HL-60/S4 (cell line): ENCODE measurements at regions not wholly inside any gene's neighbourhood (a gene's known extent, or its start where the extent isn't known, plus 50 kb on each side); places are given as distances from the start of the nearest gene placed in this dataset.
"Not testable (repeated sequence)": the region's sequence is repeated elsewhere in the genome, so short reads cannot be mapped to it uniquely, and the experiment has no call there.

Experiments used
- in situ Hi-C: fragments of 300-500 bp; cut with MboI; formaldehyde crosslinking; loops from 2 replicates; pipeline ENCODE4 v1.14.3; 2022; ENCODE audit warnings: low sequenced_read_pairs

GRCh38 chr2:48210189-48210588 is 104.3 kb upstream of the FOXN2 start:
- in situ Hi-C loops, result no loop called here

GRCh38 chr2:48213646-48214045 is 100.8 kb upstream of the FOXN2 start:
- in situ Hi-C loops, result no loop called here

- in situ Hi-C loops, result no loop called here
Measured at GRCh38 chr2:48218169-48218568, 96.3 kb upstream of the FOXN2 start.

GRCh38 chr2:48219234-48219554 is 95.3 kb upstream of the FOXN2 start:
- in situ Hi-C loops, result no loop called here

- in situ Hi-C loops, result no loop called here
Measured at GRCh38 chr2:48219555-48220436, 94.7 kb upstream of the FOXN2 start.

GRCh38 chr2:48220501-48220900 is 94.0 kb upstream of the FOXN2 start:
- in situ Hi-C loops, result no loop called here

GRCh38 chr2:48221846-48222516 is 92.5 kb upstream of the FOXN2 start:
- in situ Hi-C loops, result no loop called here

GRCh38 chr2:48227617-48228344 is 86.7 kb upstream of the FOXN2 start:
- in situ Hi-C loops, result no loop called here

GRCh38 chr2:48228345-48228684 is 86.2 kb upstream of the FOXN2 start:
- in situ Hi-C loops, result no loop called here

GRCh38 chr2:48229063-48229462 is 85.4 kb upstream of the FOXN2 start:
- in situ Hi-C loops, result no loop called here

- in situ Hi-C loops, result no loop called here
Measured at GRCh38 chr2:48230834-48231233, 83.6 kb upstream of the FOXN2 start.

GRCh38 chr2:48232351-48232750 is 82.1 kb upstream of the FOXN2 start:
- in situ Hi-C loops, result no loop called here

GRCh38 chr2:48233005-48233404 is 81.5 kb upstream of the FOXN2 start:
- in situ Hi-C loops, result no loop called here

GRCh38 chr2:48233824-48234223 is 80.7 kb upstream of the FOXN2 start:
- in situ Hi-C loops, result not testable (repeated sequence)

- in situ Hi-C loops, result no loop called here
Measured at GRCh38 chr2:48235076-48235475, 79.4 kb upstream of the FOXN2 start.

- in situ Hi-C loops, result no loop called here
Measured at GRCh38 chr2:48238381-48238780, 76.1 kb upstream of the FOXN2 start.

- in situ Hi-C loops, result no loop called here
Measured at GRCh38 chr2:48240912-48241311, 73.6 kb upstream of the FOXN2 start.

GRCh38 chr2:48247206-48247605 is 67.3 kb upstream of the FOXN2 start:
- in situ Hi-C loops, result no loop called here

- in situ Hi-C loops, result no loop called here
Measured at GRCh38 chr2:48248251-48248933, 66.1 kb upstream of the FOXN2 start.

GRCh38 chr2:48249025-48249424 is 65.5 kb upstream of the FOXN2 start:
- in situ Hi-C loops, result no loop called here
